ENCODE measurements at regions not wholly inside any gene's neighbourhood (a gene's known extent, or its start where the extent isn't known, plus 50 kb on each side); places are given as distances from the start of the nearest gene placed in this dataset.

GRCh38 chr6:137727216-137727765 is 139.8 kb upstream of the TNFAIP3 start:
- TF ChIP-seq, protein P1, sequence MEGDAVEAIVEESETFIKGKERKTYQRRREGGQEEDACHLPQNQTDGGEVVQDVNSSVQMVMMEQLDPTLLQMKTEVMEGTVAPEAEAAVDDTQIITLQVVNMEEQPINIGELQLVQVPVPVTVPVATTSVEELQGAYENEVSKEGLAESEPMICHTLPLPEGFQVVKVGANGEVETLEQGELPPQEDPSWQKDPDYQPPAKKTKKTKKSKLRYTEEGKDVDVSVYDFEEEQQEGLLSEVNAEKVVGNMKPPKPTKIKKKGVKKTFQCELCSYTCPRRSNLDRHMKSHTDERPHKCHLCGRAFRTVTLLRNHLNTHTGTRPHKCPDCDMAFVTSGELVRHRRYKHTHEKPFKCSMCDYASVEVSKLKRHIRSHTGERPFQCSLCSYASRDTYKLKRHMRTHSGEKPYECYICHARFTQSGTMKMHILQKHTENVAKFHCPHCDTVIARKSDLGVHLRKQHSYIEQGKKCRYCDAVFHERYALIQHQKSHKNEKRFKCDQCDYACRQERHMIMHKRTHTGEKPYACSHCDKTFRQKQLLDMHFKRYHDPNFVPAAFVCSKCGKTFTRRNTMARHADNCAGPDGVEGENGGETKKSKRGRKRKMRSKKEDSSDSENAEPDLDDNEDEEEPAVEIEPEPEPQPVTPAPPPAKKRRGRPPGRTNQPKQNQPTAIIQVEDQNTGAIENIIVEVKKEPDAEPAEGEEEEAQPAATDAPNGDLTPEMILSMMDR (IDR thresholded peaks at IDR 0.05), result no peak
- TF ChIP-seq EZH2 (IDR thresholded peaks at IDR 0.05) (no peak), EZH2phosphoT487 (IDR thresholded peaks at IDR 0.05) (no peak)
- Histone ChIP-seq H3K79me2 (ENCODE audit: low read depth) (no peaks in the 10 kb centered on the region), H3K27ac (no peak overlapping the region), H3F3A (ENCODE audit: low read depth) (no peaks in the 10 kb centered on the region), H3K4me1 (peaks cover 10% of the 10 kb centered on the region), H3K9me3 (ENCODE audit: low read depth) (no peaks in the 10 kb centered on the region), H3K36me3 (no peaks in the 10 kb centered on the region), H3K27me3 (no peaks in the 10 kb centered on the region), H4K20me1 (ENCODE audit: low read depth) (no peaks in the 10 kb centered on the region), H3K9ac (no peak overlapping the region), H3K4me3 (no peak overlapping the region), H3K4me2 (no peak overlapping the region), H2AFZ (replicated peaks) (no peak overlapping the region)
- Mint-ChIP-seq H3K4me3 (no peak overlapping the region), H3K4me1 (peaks cover 5% of the 10 kb centered on the region), H3K27me3 (ENCODE audit: insufficient read depth, low read depth) (peaks cover 3% of the 10 kb centered on the region), H3K27ac (no peak overlapping the region), H3K36me3 (no peaks in the 10 kb centered on the region), H3K9me3 (no peaks in the 10 kb centered on the region)
- DNase-seq (ENCODE audit: low spot score), result no peak

DNA sequence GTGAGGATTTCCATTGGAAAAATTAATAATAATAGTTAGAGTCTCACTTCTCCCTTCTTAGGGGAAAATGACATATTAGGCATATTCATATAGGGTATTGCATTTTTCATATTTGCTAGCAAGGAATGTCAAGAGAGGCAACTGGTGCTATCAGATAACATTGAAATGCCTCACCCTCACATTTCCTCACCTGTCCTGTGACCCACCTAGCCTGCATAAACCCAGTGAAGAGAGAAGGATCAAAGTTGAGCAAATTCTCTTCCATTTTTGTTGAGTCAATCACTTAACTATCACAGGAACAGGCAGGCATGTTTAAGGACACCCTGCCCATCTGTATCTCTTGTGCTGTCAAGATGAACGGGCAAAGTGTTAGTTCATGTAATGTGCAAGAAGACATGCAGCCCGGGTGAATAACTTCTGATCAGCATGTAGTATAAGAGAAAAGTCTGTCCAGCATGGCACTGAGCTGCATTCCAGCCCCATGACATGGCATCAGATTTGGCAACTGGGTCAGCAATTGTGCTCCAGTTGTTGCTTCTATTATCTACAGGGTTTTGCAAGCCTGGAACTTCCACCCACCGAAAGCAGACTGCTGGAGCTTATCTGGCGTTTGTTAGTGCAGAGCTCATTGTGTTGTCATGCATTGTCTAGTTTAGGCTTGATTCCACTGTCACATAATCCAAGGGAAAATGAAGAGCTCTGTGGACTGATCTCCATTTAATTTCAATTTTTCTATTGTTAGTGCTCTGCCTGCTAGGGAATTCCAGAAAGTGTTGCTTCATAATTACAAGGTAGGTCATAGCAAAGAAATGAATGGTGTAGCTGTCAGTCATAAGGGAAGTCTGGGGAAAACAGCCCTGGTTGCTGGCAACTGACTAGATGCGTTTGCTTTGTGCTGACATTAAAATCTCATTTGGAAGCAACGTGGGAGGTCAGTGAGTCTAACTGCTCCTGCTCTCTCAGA is 138.4 kb upstream of the TNFAIP3 start:
- Histone ChIP-seq H3K4me2 (no peak overlapping the region), H2AFZ (replicated peaks) (no peak overlapping the region)

GRCh38 chr6:137729866-137730629 is 137.0 kb upstream of the TNFAIP3 start:
- peaks cover 10% of the 10 kb centered on the region for H3K4me1 ChIP-seq

More for the DNA sequence above, 138.4 kb upstream of the TNFAIP3 start:
- Mint-ChIP-seq H3K4me1 (peaks cover 5% of the 10 kb centered on the region), H3K36me3 (no peaks in the 10 kb centered on the region), H3K4me3 (no peak overlapping the region), H3K9me3 (no peaks in the 10 kb centered on the region), H3K27ac (no peak overlapping the region), H3K27me3 (ENCODE audit: insufficient read depth, low read depth) (peaks cover 3% of the 10 kb centered on the region)
- H3K79me2 ChIP-seq (ENCODE audit: low read depth), result no peaks in the 10 kb centered on the region
- no peak overlapping the region for H3K9ac ChIP-seq
- H3K4me1 ChIP-seq, result peaks cover 10% of the 10 kb centered on the region
- no peaks in the 10 kb centered on the region for H3F3A ChIP-seq (ENCODE audit: low read depth)
- H3K36me3 ChIP-seq, result no peaks in the 10 kb centered on the region
- TF ChIP-seq, protein P1 (IDR thresholded peaks at IDR 0.05), result no peak
- TF ChIP-seq EZH2phosphoT487 (IDR thresholded peaks at IDR 0.05) (no peak), EZH2 (IDR thresholded peaks at IDR 0.05) (no peak)
- H4K20me1 ChIP-seq (ENCODE audit: low read depth), result no peaks in the 10 kb centered on the region
- DNase-seq (ENCODE audit: low spot score), result peak; percentile 49
- H3K9me3 ChIP-seq (ENCODE audit: low read depth), result no peaks in the 10 kb centered on the region
- H3K4me3 ChIP-seq, result no peak overlapping the region
- no peak overlapping the region for H3K27ac ChIP-seq
- no peaks in the 10 kb centered on the region for H3K27me3 ChIP-seq

More at GRCh38 chr6:137729866-137730629, 137.0 kb upstream of the TNFAIP3 start:
- H3K36me3 ChIP-seq, result no peaks in the 10 kb centered on the region
- no peaks in the 10 kb centered on the region for H3K9me3 ChIP-seq (ENCODE audit: low read depth)
- no peak overlapping the region for H3K4me2 ChIP-seq
- no peak overlapping the region for H3K4me3 ChIP-seq
- H3K27ac ChIP-seq, result no peak overlapping the region
- Mint-ChIP-seq H3K36me3 (no peaks in the 10 kb centered on the region), H3K27me3 (ENCODE audit: insufficient read depth, low read depth) (no peaks in the 10 kb centered on the region), H3K4me3 (no peak overlapping the region), H3K4me1 (peaks cover 5% of the 10 kb centered on the region), H3K27ac (no peak overlapping the region), H3K9me3 (no peaks in the 10 kb centered on the region)
- TF ChIP-seq EZH2 (IDR thresholded peaks at IDR 0.05) (no peak), EZH2phosphoT487 (IDR thresholded peaks at IDR 0.05) (no peak)
- TF ChIP-seq, protein P1 (IDR thresholded peaks at IDR 0.05), result no peak
- no peaks in the 10 kb centered on the region for H3F3A ChIP-seq (ENCODE audit: low read depth)
- DNase-seq (ENCODE audit: low spot score), result no peak
- no peaks in the 10 kb centered on the region for H3K27me3 ChIP-seq
- H2AFZ ChIP-seq (replicated peaks), result no peak overlapping the region
- H3K79me2 ChIP-seq (ENCODE audit: low read depth), result no peaks in the 10 kb centered on the region
- H3K9ac ChIP-seq, result no peak overlapping the region
- H4K20me1 ChIP-seq (ENCODE audit: low read depth), result no peaks in the 10 kb centered on the region

Measured in neural progenitor cell (in vitro differentiated cells).